AG10803 (cell line): ENCODE measurements at regions not wholly inside any gene's neighbourhood (a gene's known extent, or its start where the extent isn't known, plus 50 kb on each side); places are given as distances from the start of the nearest gene placed in this dataset.

ENCODE experiments used
- DNase-seq: peaks from one replicate; pipeline ENCODE4 v3.0.0; 2010; ENCODE audit warnings: low read depth
- H3K4me3 ChIP-seq: 2 replicates; pipeline ENCODE4 v1.5.1; 2011; ENCODE audit warnings: mild to moderate bottlenecking, low read length, control low read depth
- TF ChIP-seq, protein P1 (sequence below): conservative IDR thresholded peaks from 2 replicates; pipeline ENCODE4 v1.5.1; 2011; ENCODE audit warnings: mild to moderate bottlenecking, low read length, control low read depth, inconsistent platforms

GRCh38 chr13:105634059-105634458 lies 901.4 kb downstream of the EFNB2 start:
- H3K4me3 ChIP-seq, result no peak overlapping the region
- TF ChIP-seq, protein P1, sequence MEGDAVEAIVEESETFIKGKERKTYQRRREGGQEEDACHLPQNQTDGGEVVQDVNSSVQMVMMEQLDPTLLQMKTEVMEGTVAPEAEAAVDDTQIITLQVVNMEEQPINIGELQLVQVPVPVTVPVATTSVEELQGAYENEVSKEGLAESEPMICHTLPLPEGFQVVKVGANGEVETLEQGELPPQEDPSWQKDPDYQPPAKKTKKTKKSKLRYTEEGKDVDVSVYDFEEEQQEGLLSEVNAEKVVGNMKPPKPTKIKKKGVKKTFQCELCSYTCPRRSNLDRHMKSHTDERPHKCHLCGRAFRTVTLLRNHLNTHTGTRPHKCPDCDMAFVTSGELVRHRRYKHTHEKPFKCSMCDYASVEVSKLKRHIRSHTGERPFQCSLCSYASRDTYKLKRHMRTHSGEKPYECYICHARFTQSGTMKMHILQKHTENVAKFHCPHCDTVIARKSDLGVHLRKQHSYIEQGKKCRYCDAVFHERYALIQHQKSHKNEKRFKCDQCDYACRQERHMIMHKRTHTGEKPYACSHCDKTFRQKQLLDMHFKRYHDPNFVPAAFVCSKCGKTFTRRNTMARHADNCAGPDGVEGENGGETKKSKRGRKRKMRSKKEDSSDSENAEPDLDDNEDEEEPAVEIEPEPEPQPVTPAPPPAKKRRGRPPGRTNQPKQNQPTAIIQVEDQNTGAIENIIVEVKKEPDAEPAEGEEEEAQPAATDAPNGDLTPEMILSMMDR, result no peak
- no peak for DNase-seq

DNA sequence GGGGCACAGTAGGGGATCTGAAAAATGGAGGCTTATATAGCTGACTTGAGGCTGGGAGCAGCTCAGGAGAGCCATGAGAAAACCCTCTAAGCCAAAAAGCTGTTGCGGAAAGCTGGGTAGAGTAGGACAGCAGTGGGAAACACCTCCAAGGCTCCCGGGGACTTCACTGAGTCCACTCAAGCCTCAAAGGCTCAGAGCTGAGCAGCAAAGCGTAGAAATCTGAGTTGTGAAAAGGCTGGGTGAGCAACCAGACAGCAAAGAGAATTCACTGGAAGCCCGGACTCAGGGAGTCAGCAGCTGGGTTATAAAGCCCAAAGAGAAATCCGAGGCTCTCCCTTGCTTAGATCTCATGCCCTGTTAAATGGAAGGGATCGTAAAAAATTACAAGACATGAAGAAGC lies 905.0 kb downstream of the EFNB2 start:
- TF ChIP-seq, protein P1, result no peak
- DNase-seq, result no peak
- H3K4me3 ChIP-seq, result no peak overlapping the region

DNA sequence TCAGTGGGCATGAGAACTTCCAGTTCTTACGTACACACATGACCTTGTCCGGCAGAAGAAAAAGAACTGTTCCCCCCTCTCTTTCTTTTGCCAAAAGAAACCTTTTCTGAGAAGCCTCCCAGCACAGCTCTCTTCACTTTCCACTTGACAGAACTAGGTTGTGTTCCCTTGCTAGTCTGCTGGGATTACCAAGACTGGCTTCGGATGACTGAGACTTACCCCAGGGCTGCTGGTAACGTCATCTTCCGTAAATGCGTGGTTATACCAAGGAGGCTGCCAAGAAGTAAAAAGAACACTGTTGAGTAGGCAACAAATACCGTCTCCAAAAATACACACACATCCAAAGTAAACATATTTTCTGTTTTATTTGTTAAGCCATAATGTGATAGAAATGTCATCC lies 908.2 kb downstream of the EFNB2 start:
- TF ChIP-seq, protein P1, result no peak
- no peak for DNase-seq
- H3K4me3 ChIP-seq, result no peak overlapping the region

DNA sequence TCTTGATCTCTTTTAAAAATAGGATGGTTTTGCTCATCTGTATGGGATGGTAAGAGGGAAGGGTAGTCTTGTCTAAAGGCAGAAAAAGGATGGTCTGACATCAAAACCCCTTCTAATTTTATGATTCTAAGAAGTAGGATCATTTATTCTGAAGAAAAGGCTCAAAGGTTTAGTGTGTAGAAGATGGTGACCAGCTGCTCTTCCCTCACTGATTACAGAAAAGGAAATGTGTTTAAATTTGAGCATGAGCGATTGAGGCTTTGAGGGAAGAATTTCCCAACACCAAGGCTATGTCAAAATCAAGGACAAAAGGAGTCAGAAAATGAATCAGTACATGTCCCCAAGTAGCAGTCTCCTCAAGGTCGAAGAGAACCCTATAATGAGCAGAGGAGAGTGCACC lies 909.8 kb downstream of the EFNB2 start:
- TF ChIP-seq, protein P1, result no peak
- DNase-seq, result no peak
- no peak overlapping the region for H3K4me3 ChIP-seq

GRCh38 chr13:105616333-105617075 lies 919.0 kb downstream of the EFNB2 start:
- TF ChIP-seq, protein P1, result no peak
- H3K4me3 ChIP-seq, result no peak overlapping the region
- no peak for DNase-seq

DNA sequence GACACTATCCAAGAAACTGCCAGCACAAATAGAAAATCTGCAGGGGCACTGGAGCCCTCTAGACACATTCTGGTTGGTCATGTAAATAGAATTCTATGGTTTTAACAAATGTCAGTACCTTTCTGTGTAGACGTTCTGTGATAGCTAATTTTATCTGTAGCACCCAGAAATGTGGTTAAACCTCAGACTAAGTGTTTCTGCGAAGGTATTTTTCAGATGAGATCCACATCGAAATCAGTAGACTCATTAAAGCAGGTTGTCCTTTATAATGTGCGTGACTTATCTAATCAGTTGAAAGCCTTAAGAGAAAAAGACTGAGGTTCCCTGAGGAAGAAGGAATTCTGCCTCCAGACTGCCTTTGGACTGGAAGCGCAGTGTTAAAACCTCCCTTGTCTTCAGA lies 922.9 kb downstream of the EFNB2 start:
- H3K4me3 ChIP-seq, result no peak overlapping the region
- no peak for DNase-seq
- TF ChIP-seq, protein P1, result no peak

GRCh38 chr13:105611424-105611823 lies 924.0 kb downstream of the EFNB2 start:
- TF ChIP-seq, protein P1, result no peak
- no peak overlapping the region for H3K4me3 ChIP-seq
- peak; percentile 37 for DNase-seq
